ENCODE measurements at regions not wholly inside any gene's neighbourhood (a gene's known extent, or its start where the extent isn't known, plus 50 kb on each side); places are given as distances from the start of the nearest gene placed in this dataset.
"Not testable (repeated sequence)": the region's sequence is repeated elsewhere in the genome, so short reads cannot be mapped to it uniquely, and the experiment has no call there.

GRCh38 chr22:22187863-22188262, 56.7 kb upstream of the VPREB1 start:
- BruUV-seq (replicated peaks); H3K4me2 ChIP-seq (ENCODE audit: low read length); H4K20me1 ChIP-seq (ENCODE audit: insufficient read depth); H3K4me3 ChIP-seq (replicated peaks in 1 of 2; ENCODE audit: low read depth in 1 of 2, low read length in 2 of 2); H3K9me3 ChIP-seq (ENCODE audit: control insufficient read depth in 1 of 2, insufficient read depth in 1 of 2, low read depth in 1 of 2, low read length in 2 of 2); RAD21 ChIA-PET (ENCODE audit: low non-redundant PET in 1 of 2, low total read pairs in 2 of 2, uncharacterized antibody in 2 of 2, unreplicated experiment in 2 of 2); DNase-seq (ENCODE audit: low read depth, low spot score); H3K27ac ChIP-seq (ENCODE audit: low read depth, low read length); H3K9ac ChIP-seq (ENCODE audit: low read length); H3K4me1 ChIP-seq (ENCODE audit: control insufficient read depth in 1 of 2, insufficient read depth in 2 of 2, low read length in 2 of 2); H2AFZ ChIP-seq (ENCODE audit: low read depth, low read length, poor library complexity, severe bottlenecking); CTCF ChIA-PET; H3K79me2 ChIP-seq (ENCODE audit: insufficient read depth, low read length); intact Hi-C loops (cut with micrococcal nuclease); H3K9me2 ChIP-seq (ENCODE audit: insufficient read depth); POLR2A ChIA-PET; ATAC-seq; H3K36me3 ChIP-seq (ENCODE audit: control insufficient read depth in 1 of 2, insufficient read depth in 2 of 2, low read length in 2 of 2): not testable (repeated sequence)
- peaks cover 38% of the 10 kb centered on the region for H3K27me3 ChIP-seq (ENCODE audit: insufficient read depth, low read length)

- Histone ChIP-seq H3K4me2 (ENCODE audit: low read length) (no peak overlapping the region), H3K27me3 (ENCODE audit: insufficient read depth, low read length) (peaks cover 43% of the 10 kb centered on the region), H3K4me3 (replicated peaks in 1 of 2; ENCODE audit: low read depth in 1 of 2, low read length in 2 of 2) (no peak overlapping the region), H3K27ac (ENCODE audit: low read depth, low read length) (no peak overlapping the region), H3K9me3 (ENCODE audit: control insufficient read depth in 1 of 2, insufficient read depth in 1 of 2, low read depth in 1 of 2, low read length in 2 of 2) (no peaks in the 10 kb centered on the region), H3K36me3 (ENCODE audit: control insufficient read depth in 1 of 2, insufficient read depth in 2 of 2, low read length in 2 of 2) (no peaks in the 10 kb centered on the region), H2AFZ (ENCODE audit: low read depth, low read length, poor library complexity, severe bottlenecking) (no peak overlapping the region), H3K4me1 (ENCODE audit: control insufficient read depth in 1 of 2, insufficient read depth in 2 of 2, low read length in 2 of 2) (no peaks in the 10 kb centered on the region), H3K9me2 (ENCODE audit: insufficient read depth) (no peaks in the 10 kb centered on the region), H3K9ac (ENCODE audit: low read length) (no peak overlapping the region), H3K79me2 (ENCODE audit: insufficient read depth, low read length) (no peaks in the 10 kb centered on the region), H4K20me1 (ENCODE audit: insufficient read depth) (no peaks in the 10 kb centered on the region)
- no peak for ATAC-seq
- CTCF ChIA-PET: interaction anchor here (0.9 kb wide), 1 partner anchor 76 kb away, joined by 3 read pairs; no protein-coding TSS in a partner anchor
- no peak for DNase-seq (ENCODE audit: low read depth, low spot score)
- intact Hi-C loops (cut with micrococcal nuclease): no loop called here
- no TSS peak for BruUV-seq (replicated peaks)
- RAD21 ChIA-PET (ENCODE audit: low non-redundant PET in 1 of 2, low total read pairs in 2 of 2, uncharacterized antibody in 2 of 2, unreplicated experiment in 2 of 2): no interaction called here
- POLR2A ChIA-PET: no interaction called here
- TF ChIP-seq SP1 (IDR thresholded peaks at IDR 0.05; ENCODE audit: low read depth) (no peak), FOSL1 (IDR thresholded peaks at IDR 0.05; ENCODE audit: low read depth) (no peak), ZFX (IDR thresholded peaks at IDR 0.05) (no peak), CEBPB (IDR thresholded peaks at IDR 0.05; ENCODE audit: low read depth) (no peak), YY1 (IDR thresholded peaks at IDR 0.05; ENCODE audit: extremely low read depth, insufficient replicate concordance, low read depth, low read length) (no peak), MAX (IDR thresholded peaks at IDR 0.05) (no peak), ELF1 (IDR thresholded peaks at IDR 0.05; ENCODE audit: borderline replicate concordance, low read depth) (no peak), ZBTB33 (IDR thresholded peaks at IDR 0.05; ENCODE audit: extremely low read depth, insufficient replicate concordance, low read length) (no peak), REST (IDR thresholded peaks at IDR 0.05; ENCODE audit: low read depth) (no peak), JUND (IDR thresholded peaks at IDR 0.05) (no peak), SRF (IDR thresholded peaks at IDR 0.05; ENCODE audit: low read depth) (no peak), EGR1 (IDR thresholded peaks at IDR 0.05; ENCODE audit: low read depth) (no peak)
- TF ChIP-seq, protein P1, sequence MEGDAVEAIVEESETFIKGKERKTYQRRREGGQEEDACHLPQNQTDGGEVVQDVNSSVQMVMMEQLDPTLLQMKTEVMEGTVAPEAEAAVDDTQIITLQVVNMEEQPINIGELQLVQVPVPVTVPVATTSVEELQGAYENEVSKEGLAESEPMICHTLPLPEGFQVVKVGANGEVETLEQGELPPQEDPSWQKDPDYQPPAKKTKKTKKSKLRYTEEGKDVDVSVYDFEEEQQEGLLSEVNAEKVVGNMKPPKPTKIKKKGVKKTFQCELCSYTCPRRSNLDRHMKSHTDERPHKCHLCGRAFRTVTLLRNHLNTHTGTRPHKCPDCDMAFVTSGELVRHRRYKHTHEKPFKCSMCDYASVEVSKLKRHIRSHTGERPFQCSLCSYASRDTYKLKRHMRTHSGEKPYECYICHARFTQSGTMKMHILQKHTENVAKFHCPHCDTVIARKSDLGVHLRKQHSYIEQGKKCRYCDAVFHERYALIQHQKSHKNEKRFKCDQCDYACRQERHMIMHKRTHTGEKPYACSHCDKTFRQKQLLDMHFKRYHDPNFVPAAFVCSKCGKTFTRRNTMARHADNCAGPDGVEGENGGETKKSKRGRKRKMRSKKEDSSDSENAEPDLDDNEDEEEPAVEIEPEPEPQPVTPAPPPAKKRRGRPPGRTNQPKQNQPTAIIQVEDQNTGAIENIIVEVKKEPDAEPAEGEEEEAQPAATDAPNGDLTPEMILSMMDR (IDR thresholded peaks at IDR 0.05 in 2 of 3, conservative IDR thresholded peaks at IDR 0.05 in 1 of 3; ENCODE audit: borderline replicate concordance in 1 of 3, insufficient read depth in 1 of 3, low read depth in 2 of 3, low read length in 2 of 3): no peak
Measured at GRCh38 chr22:22187299-22187698, 57.3 kb upstream of the VPREB1 start.
